ENCODE measurements at regions not wholly inside any gene's neighbourhood (a gene's known extent, or its start where the extent isn't known, plus 50 kb on each side); places are given as distances from the start of the nearest gene placed in this dataset.
A peak's percentile ranks its signal among the peaks of the same experiment; 100 is the strongest.

DNA sequence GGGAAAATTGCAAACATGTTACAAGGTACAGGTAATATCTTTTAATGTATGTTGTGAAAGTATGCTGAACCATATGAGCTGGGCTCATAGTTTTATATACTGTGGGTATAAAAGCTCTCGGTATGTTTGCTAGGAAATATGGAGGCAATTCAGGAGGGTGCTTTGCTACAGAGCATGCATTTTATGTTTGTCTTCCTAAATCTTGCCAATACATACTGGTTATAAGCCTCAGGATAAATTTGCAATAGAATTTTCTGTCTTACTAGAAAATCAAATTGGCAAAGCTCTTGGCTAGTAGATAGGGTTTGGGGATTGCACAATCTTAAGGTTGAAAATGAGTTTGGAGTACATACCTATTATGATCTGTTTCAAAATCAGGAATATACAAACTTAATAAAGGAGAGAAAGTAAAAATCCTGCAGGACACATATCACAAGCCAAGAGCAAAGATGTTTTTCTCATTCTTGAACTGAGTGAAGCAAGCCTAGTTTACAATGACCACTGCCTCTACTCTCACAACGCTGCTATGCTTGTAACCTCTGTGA is 751.2 kb downstream of the HDGFL1 start:
- POLR2A ChIA-PET (ENCODE audit: unreplicated experiment) = no interaction called here
- dilution Hi-C loops (cut with HindIII; ENCODE audit: low sequenced_read_pairs, unreplicated experiment) = no loop called here

More for the DNA sequence above, 751.2 kb downstream of the HDGFL1 start:
- Histone ChIP-seq H2AFZ (replicated peaks; ENCODE audit: low read length, poor library complexity) (no peak overlapping the region), H3K4me1 (ENCODE audit: control insufficient read depth, insufficient read depth, low read length) (no peaks in the 10 kb centered on the region), H3K79me1 (ENCODE audit: low read depth in 1 of 2, low read length in 2 of 2) (no peaks in the 10 kb centered on the region), H2AK9ac (replicated peaks; ENCODE audit: low read depth, low read length, poor library complexity) (no peak overlapping the region), H2BK120ac (ENCODE audit: low read depth, low read length) (no peak overlapping the region), H4K91ac (ENCODE audit: insufficient read depth, low read depth, low read length) (no peak overlapping the region), H3K9me1 (ENCODE audit: insufficient read depth, low read length) (no peaks in the 10 kb centered on the region; the same call in 1 of the 2 replicates), H3K4ac (ENCODE audit: low read depth, low read length) (no peak overlapping the region), H4K5ac (ENCODE audit: low read depth, low read length) (no peak overlapping the region), H3K9ac (ENCODE audit: low read depth, low read length) (no peak overlapping the region), H4K8ac (ENCODE audit: low read depth in 2 of 2, low read length in 2 of 2) (no peak overlapping the region), H3K9me3 (ENCODE audit: control insufficient read depth, insufficient read depth, low read length) (no peaks in the 10 kb centered on the region), H3K27ac (ENCODE audit: insufficient read depth, low read length) (no peak overlapping the region), H2AK5ac (ENCODE audit: low read depth, low read length) (no peak overlapping the region), H4K20me1 (ENCODE audit: insufficient read depth, low read length) (no peaks in the 10 kb centered on the region), H2BK15ac (ENCODE audit: low read depth, low read length) (no peak overlapping the region), H3K56ac (ENCODE audit: extremely low read depth, insufficient read depth, low read length) (no peak overlapping the region), H2BK20ac (ENCODE audit: low read depth, low read length) (no peak overlapping the region), H2BK5ac (ENCODE audit: low read depth, low read length, poor library complexity, severe bottlenecking) (no peak overlapping the region), H3K14ac (replicated peaks; ENCODE audit: low read depth, low read length) (no peak overlapping the region), H3K18ac (ENCODE audit: low read depth, low read length) (no peak overlapping the region), H3K36me3 (ENCODE audit: control insufficient read depth, insufficient read depth, low read length) (no peaks in the 10 kb centered on the region), H3K4me3 (ENCODE audit: insufficient read depth, low read depth, low read length) (no peak overlapping the region), H3K27me3 (ENCODE audit: control insufficient read depth, insufficient read depth, low read length) (no peaks in the 10 kb centered on the region), H3K4me2 (ENCODE audit: low read depth, low read length) (no peak overlapping the region), H3K23ac (ENCODE audit: low read depth, low read length) (no peak overlapping the region)
- no CpG with 5 or more reads among the region's 2 CpGs for WGBS, 2 experiments (ENCODE audit: extremely low coverage in 2 of 2, insufficient read length in 1 of 2)
- intact Hi-C loops (cut with micrococcal nuclease) (no loop called here), in situ Hi-C loops (cut with MboI; ENCODE audit: low sequenced_read_pairs) (no loop called here)
- TF ChIP-seq RCOR1 (IDR thresholded peaks at IDR 0.05; ENCODE audit: insufficient replicate concordance, low read length) (no peak), CEBPB (IDR thresholded peaks at IDR 0.05; ENCODE audit: low read depth, low read length) (peak; percentile 73)
- TF ChIP-seq, protein P1, sequence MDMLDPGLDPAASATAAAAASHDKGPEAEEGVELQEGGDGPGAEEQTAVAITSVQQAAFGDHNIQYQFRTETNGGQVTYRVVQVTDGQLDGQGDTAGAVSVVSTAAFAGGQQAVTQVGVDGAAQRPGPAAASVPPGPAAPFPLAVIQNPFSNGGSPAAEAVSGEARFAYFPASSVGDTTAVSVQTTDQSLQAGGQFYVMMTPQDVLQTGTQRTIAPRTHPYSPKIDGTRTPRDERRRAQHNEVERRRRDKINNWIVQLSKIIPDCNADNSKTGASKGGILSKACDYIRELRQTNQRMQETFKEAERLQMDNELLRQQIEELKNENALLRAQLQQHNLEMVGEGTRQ (IDR thresholded peaks at IDR 0.05; ENCODE audit: low read depth, low read length) = no peak
- DNase-seq (no peak), ATAC-seq (ENCODE audit: low read depth) (no peak)
- CTCF ChIA-PET = no interaction called here
- no TSS peak for BruUV-seq (replicated peaks)
